GM20000 (cell line): ENCODE measurements at regions not wholly inside any gene's neighbourhood (a gene's known extent, or its start where the extent isn't known, plus 50 kb on each side); places are given as distances from the start of the nearest gene placed in this dataset.

Experiments used
- DNase-seq: peaks from one replicate; pipeline ENCODE4 v3.0.0; 2012; ENCODE audit warnings: low spot score
- CTCF ChIP-seq: IDR thresholded peaks from 2 replicates; pipeline ENCODE4 v1.5.1; 2012; ENCODE audit warnings: mild to moderate bottlenecking, control low read depth; ENCODE audit errors: extremely low read depth, missing control alignments

GRCh38 chr15:98304371-98304770, 343.9 kb downstream of the ARRDC4 start:
- no peak for DNase-seq
- no peak for TF ChIP-seq CTCF

DNA sequence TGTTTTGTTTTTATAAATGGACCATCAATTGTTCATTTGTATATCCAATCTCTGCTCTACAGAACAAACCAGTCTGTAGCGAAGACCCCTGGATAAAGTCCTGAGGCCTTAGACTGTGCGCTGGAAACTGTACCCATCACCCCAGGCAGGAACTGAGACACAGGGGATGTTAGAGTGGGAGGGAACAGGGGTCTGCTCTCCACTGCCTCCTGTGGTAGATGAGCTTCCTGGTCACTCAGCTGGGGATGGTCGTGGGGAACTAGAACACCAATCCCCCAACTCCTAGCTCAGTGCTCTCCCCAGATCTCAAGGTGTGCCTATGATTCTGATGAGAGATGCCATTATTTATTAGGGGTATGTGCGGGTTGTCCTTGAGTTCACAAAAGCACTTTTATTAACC, 340.2 kb upstream of the IGF1R start:
- no peak for DNase-seq
- TF ChIP-seq CTCF, result no peak

GRCh38 chr15:98311566-98312188, 336.7 kb upstream of the IGF1R start:
- peak; percentile 54 for TF ChIP-seq CTCF
- DNase-seq, result peak; percentile 73

- no peak for DNase-seq
- TF ChIP-seq CTCF, result no peak
Observed at GRCh38 chr15:98312913-98313312, 335.4 kb upstream of the IGF1R start.

GRCh38 chr15:98315971-98316370, 332.4 kb upstream of the IGF1R start:
- no peak for DNase-seq
- no peak for TF ChIP-seq CTCF

- DNase-seq, result no peak
- no peak for TF ChIP-seq CTCF
Observed at GRCh38 chr15:98321896-98322295, 326.4 kb upstream of the IGF1R start.

GRCh38 chr15:98322581-98322980, 325.8 kb upstream of the IGF1R start:
- no peak for TF ChIP-seq CTCF
- DNase-seq, result no peak
